ENCODE measurements at regions not wholly inside any gene's neighbourhood (a gene's known extent, or its start where the extent isn't known, plus 50 kb on each side); places are given as distances from the start of the nearest gene placed in this dataset.

- DNase-seq (ENCODE audit: low spot score), result no peak
- ChIA-PET POLR2A (ENCODE audit: low non-redundant PET) (no interaction called here), CTCF (no interaction called here)
- H3K27ac ChIP-seq, result no peak overlapping the region
- no peak for TF ChIP-seq CTCF (conservative IDR thresholded peaks at IDR 0.05; ENCODE audit: low read depth)
Observed at GRCh38 chr2:70397186-70397585, 95.3 kb upstream of the FAM136A start.

GRCh38 chr2:70396612-70397011 lies 94.7 kb upstream of the FAM136A start:
- no peak for DNase-seq (ENCODE audit: low spot score)
- CTCF ChIA-PET, result no interaction called here

GRCh38 chr2:70393881-70394280 lies 92.0 kb upstream of the FAM136A start:
- no peak for DNase-seq (ENCODE audit: low spot score)
- CTCF ChIA-PET, result no interaction called here
- no peak for TF ChIP-seq CTCF (conservative IDR thresholded peaks at IDR 0.05; ENCODE audit: low read depth)
- no peak overlapping the region for H3K27ac ChIP-seq
- POLR2A ChIA-PET (ENCODE audit: low non-redundant PET), result interaction anchor here (0.5 kb wide), 1 partner anchor 88 kb away, joined by 3 read pairs; no protein-coding TSS in a partner anchor

More at GRCh38 chr2:70396612-70397011, 94.7 kb upstream of the FAM136A start:
- POLR2A ChIA-PET (ENCODE audit: low non-redundant PET), result no interaction called here
- TF ChIP-seq CTCF (conservative IDR thresholded peaks at IDR 0.05; ENCODE audit: low read depth), result no peak
- no peak overlapping the region for H3K27ac ChIP-seq

- no peak overlapping the region for H3K27ac ChIP-seq
- no peak for DNase-seq (ENCODE audit: low spot score)
- ChIA-PET CTCF (no interaction called here), POLR2A (ENCODE audit: low non-redundant PET) (no interaction called here)
- TF ChIP-seq CTCF (conservative IDR thresholded peaks at IDR 0.05; ENCODE audit: low read depth), result no peak
Observed at GRCh38 chr2:70391988-70392387, 90.1 kb upstream of the FAM136A start.

- ChIA-PET POLR2A (ENCODE audit: low non-redundant PET) (no interaction called here), CTCF (interaction anchor here (0.7 kb wide), 2 partner anchors 76 to 245 kb away, joined by 3 to 4 read pairs; no protein-coding TSS in a partner anchor)
- no peak overlapping the region for H3K27ac ChIP-seq
- DNase-seq (ENCODE audit: low spot score), result no peak
- TF ChIP-seq CTCF (conservative IDR thresholded peaks at IDR 0.05; ENCODE audit: low read depth), result no peak
Observed at GRCh38 chr2:70391259-70391658, 89.4 kb upstream of the FAM136A start.

- no peak for TF ChIP-seq CTCF (conservative IDR thresholded peaks at IDR 0.05; ENCODE audit: low read depth)
- H3K27ac ChIP-seq, result no peak overlapping the region
- DNase-seq (ENCODE audit: low spot score), result no peak
- ChIA-PET POLR2A (ENCODE audit: low non-redundant PET) (no interaction called here), CTCF (interaction anchor here (0.6 to 1.5 kb wide), 2 partner anchors 35 to 228 kb away, joined by 3 to 4 read pairs; no protein-coding TSS in a partner anchor)
Observed at GRCh38 chr2:70388813-70389212, 86.9 kb upstream of the FAM136A start.

- ChIA-PET CTCF (interaction anchor here (1.5 kb wide), 1 partner anchor 229 kb away, joined by 4 read pairs; no protein-coding TSS in a partner anchor), POLR2A (ENCODE audit: low non-redundant PET) (no interaction called here)
- TF ChIP-seq CTCF (conservative IDR thresholded peaks at IDR 0.05; ENCODE audit: low read depth), result no peak
- DNase-seq (ENCODE audit: low spot score), result peak; percentile 93
- H3K27ac ChIP-seq, result no peak overlapping the region
Observed at GRCh38 chr2:70388128-70388527, 86.3 kb upstream of the FAM136A start.
